HepG2 (cell line): ENCODE measurements at regions not wholly inside any gene's neighbourhood (a gene's known extent, or its start where the extent isn't known, plus 50 kb on each side); places are given as distances from the start of the nearest gene placed in this dataset.

Source experiments
- CTCF ChIP-seq: sonication (generic); formaldehyde crosslinking; IDR thresholded peaks from 2 replicates; pipeline ENCODE4 v1.5.0; 2020; ENCODE audit warnings: mild to moderate bottlenecking, missing genetic modification reagents, moderate library complexity
- ETS1 ChIP-seq: sonication (generic); formaldehyde crosslinking; IDR thresholded peaks from 2 replicates; pipeline ENCODE4 v1.4.0; 2020; ENCODE audit warnings: missing genetic modification reagents
- EZH2 ChIP-seq: conservative IDR thresholded peaks from 2 replicates; pipeline ENCODE4 v1.6.1; 2012; ENCODE audit warnings: mild to moderate bottlenecking, low read depth, low read length, moderate library complexity
- TP53 ChIP-seq: sonication (generic); formaldehyde crosslinking; conservative IDR thresholded peaks from 2 replicates; pipeline ENCODE4 v1.4.0; 2020; ENCODE audit warnings: missing genetic modification reagents

- TF ChIP-seq CTCF (CRISPR knock-in tag) = no peak
- no peak for TF ChIP-seq EZH2
- TF ChIP-seq ETS1 = no peak
- TF ChIP-seq TP53 (CRISPR knock-in tag) = no peak
Observed at GRCh38 chr1:233470741-233471499, 143.0 kb upstream of the KCNK1 start.
